ENCODE measurements at regions not wholly inside any gene's neighbourhood (a gene's known extent, or its start where the extent isn't known, plus 50 kb on each side); places are given as distances from the start of the nearest gene placed in this dataset.

GRCh38 chr2:14552818-14553217 lies 79.7 kb upstream of the LRATD1 start:
- POLR2A ChIA-PET, result no interaction called here
- CTCF ChIA-PET, result no interaction called here
- no peak for DNase-seq (ENCODE audit: extremely low spot score)
- TF ChIP-seq ELF4 (IDR thresholded peaks at IDR 0.05) (no peak), CTBP1 (IDR thresholded peaks at IDR 0.05; ENCODE audit: borderline replicate concordance) (no peak), PKNOX1 (IDR thresholded peaks at IDR 0.05) (no peak), HDGF (IDR thresholded peaks at IDR 0.05; ENCODE audit: borderline replicate concordance) (no peak), TARDBP (IDR thresholded peaks at IDR 0.05) (no peak), ZNF384 (IDR thresholded peaks at IDR 0.05) (no peak), SP1 (IDR thresholded peaks at IDR 0.05) (no peak), L3MBTL2 (conservative IDR thresholded peaks at IDR 0.05) (no peak), SUZ12 (IDR thresholded peaks at IDR 0.05) (no peak), NFRKB (IDR thresholded peaks at IDR 0.05) (no peak), BHLHE40 (IDR thresholded peaks at IDR 0.05; ENCODE audit: borderline replicate concordance) (no peak), LEF1 (IDR thresholded peaks at IDR 0.05; ENCODE audit: borderline replicate concordance) (no peak), FOXA1 (IDR thresholded peaks at IDR 0.05) (no peak), FOXM1 (IDR thresholded peaks at IDR 0.05; ENCODE audit: borderline replicate concordance) (no peak), ARNT (IDR thresholded peaks at IDR 0.05) (no peak), FOXK2 (IDR thresholded peaks at IDR 0.05) (no peak)

GRCh38 chr2:14554849-14555545 lies 77.5 kb upstream of the LRATD1 start:
- no peak for TF ChIP-seq NFRKB (IDR thresholded peaks at IDR 0.05)
- TF ChIP-seq FOXK2 (IDR thresholded peaks at IDR 0.05), result no peak
- TF ChIP-seq FOXA1 (IDR thresholded peaks at IDR 0.05), result no peak
- no peak for TF ChIP-seq FOXM1 (IDR thresholded peaks at IDR 0.05; ENCODE audit: borderline replicate concordance)
- no peak for TF ChIP-seq CTBP1 (IDR thresholded peaks at IDR 0.05; ENCODE audit: borderline replicate concordance)
- no peak for TF ChIP-seq LEF1 (IDR thresholded peaks at IDR 0.05; ENCODE audit: borderline replicate concordance)
- TF ChIP-seq SUZ12 (IDR thresholded peaks at IDR 0.05), result no peak
- TF ChIP-seq BHLHE40 (IDR thresholded peaks at IDR 0.05; ENCODE audit: borderline replicate concordance), result no peak
- TF ChIP-seq ZNF384 (IDR thresholded peaks at IDR 0.05), result no peak
- TF ChIP-seq TARDBP (IDR thresholded peaks at IDR 0.05), result no peak
- no peak for TF ChIP-seq L3MBTL2 (conservative IDR thresholded peaks at IDR 0.05)
- TF ChIP-seq ARNT (IDR thresholded peaks at IDR 0.05), result no peak
- TF ChIP-seq ELF4 (IDR thresholded peaks at IDR 0.05), result no peak
- TF ChIP-seq PKNOX1 (IDR thresholded peaks at IDR 0.05), result no peak
- ChIA-PET CTCF (interaction anchor here (0.6 kb wide), 1 partner anchor 1022 kb away, joined by 4 read pairs; no protein-coding TSS in a partner anchor), POLR2A (no interaction called here)
- no peak for DNase-seq (ENCODE audit: extremely low spot score)

GRCh38 chr2:14557111-14557510 lies 75.4 kb upstream of the LRATD1 start:
- TF ChIP-seq LEF1 (IDR thresholded peaks at IDR 0.05; ENCODE audit: borderline replicate concordance), result no peak
- no peak for TF ChIP-seq FOXM1 (IDR thresholded peaks at IDR 0.05; ENCODE audit: borderline replicate concordance)
- TF ChIP-seq FOXA1 (IDR thresholded peaks at IDR 0.05), result no peak
- TF ChIP-seq TARDBP (IDR thresholded peaks at IDR 0.05), result no peak
- no peak for TF ChIP-seq ARNT (IDR thresholded peaks at IDR 0.05)
- CTCF ChIA-PET, result no interaction called here
- POLR2A ChIA-PET, result no interaction called here
- DNase-seq (ENCODE audit: extremely low spot score), result no peak

GRCh38 chr2:14557916-14558315 lies 74.6 kb upstream of the LRATD1 start:
- no peak for DNase-seq (ENCODE audit: extremely low spot score)
- ChIA-PET CTCF (no interaction called here), POLR2A (no interaction called here)
- TF ChIP-seq CTBP1 (IDR thresholded peaks at IDR 0.05; ENCODE audit: borderline replicate concordance) (no peak), PKNOX1 (IDR thresholded peaks at IDR 0.05) (no peak), L3MBTL2 (conservative IDR thresholded peaks at IDR 0.05) (no peak), TARDBP (IDR thresholded peaks at IDR 0.05) (no peak), ARNT (IDR thresholded peaks at IDR 0.05) (no peak), ZNF384 (IDR thresholded peaks at IDR 0.05) (no peak), SP1 (IDR thresholded peaks at IDR 0.05) (no peak), BHLHE40 (IDR thresholded peaks at IDR 0.05; ENCODE audit: borderline replicate concordance) (no peak), FOXK2 (IDR thresholded peaks at IDR 0.05) (no peak), SUZ12 (IDR thresholded peaks at IDR 0.05) (no peak), NFRKB (IDR thresholded peaks at IDR 0.05) (no peak), LEF1 (IDR thresholded peaks at IDR 0.05; ENCODE audit: borderline replicate concordance) (no peak), FOXA1 (IDR thresholded peaks at IDR 0.05) (no peak), FOXM1 (IDR thresholded peaks at IDR 0.05; ENCODE audit: borderline replicate concordance) (no peak), HDGF (IDR thresholded peaks at IDR 0.05; ENCODE audit: borderline replicate concordance) (no peak), ELF4 (IDR thresholded peaks at IDR 0.05) (no peak)

GRCh38 chr2:14558335-14558919 lies 74.1 kb upstream of the LRATD1 start:
- no peak for TF ChIP-seq ZNF384 (IDR thresholded peaks at IDR 0.05)
- TF ChIP-seq NFRKB (IDR thresholded peaks at IDR 0.05), result no peak
- TF ChIP-seq LEF1 (IDR thresholded peaks at IDR 0.05; ENCODE audit: borderline replicate concordance), result no peak
- TF ChIP-seq L3MBTL2 (conservative IDR thresholded peaks at IDR 0.05), result no peak
- TF ChIP-seq PKNOX1 (IDR thresholded peaks at IDR 0.05), result no peak
- TF ChIP-seq SP1 (IDR thresholded peaks at IDR 0.05), result no peak
- TF ChIP-seq FOXM1 (IDR thresholded peaks at IDR 0.05; ENCODE audit: borderline replicate concordance), result no peak
- TF ChIP-seq HDGF (IDR thresholded peaks at IDR 0.05; ENCODE audit: borderline replicate concordance), result no peak
- no peak for TF ChIP-seq ARNT (IDR thresholded peaks at IDR 0.05)
- TF ChIP-seq BHLHE40 (IDR thresholded peaks at IDR 0.05; ENCODE audit: borderline replicate concordance), result no peak
- no peak for TF ChIP-seq ELF4 (IDR thresholded peaks at IDR 0.05)
- TF ChIP-seq FOXA1 (IDR thresholded peaks at IDR 0.05), result no peak
- TF ChIP-seq FOXK2 (IDR thresholded peaks at IDR 0.05), result no peak
- no peak for TF ChIP-seq SUZ12 (IDR thresholded peaks at IDR 0.05)
- TF ChIP-seq TARDBP (IDR thresholded peaks at IDR 0.05), result no peak
- no peak for TF ChIP-seq CTBP1 (IDR thresholded peaks at IDR 0.05; ENCODE audit: borderline replicate concordance)
- ChIA-PET POLR2A (no interaction called here), CTCF (no interaction called here)
- DNase-seq (ENCODE audit: extremely low spot score), result no peak

Measured in HEK293T (cell line).